ENCODE measurements at regions not wholly inside any gene's neighbourhood (a gene's known extent, or its start where the extent isn't known, plus 50 kb on each side); places are given as distances from the start of the nearest gene placed in this dataset.

GRCh38 chrX:14362721-14363120, 166.6 kb upstream of the GLRA2 start:
- Histone ChIP-seq H3K9me3 (ENCODE audit: insufficient read depth, low read depth, low read length) (no peaks in the 10 kb centered on the region), H3K4me3 (ENCODE audit: low read length, poor library complexity, severe bottlenecking) (no peak overlapping the region), H3K36me3 (ENCODE audit: insufficient read depth, low read length) (no peaks in the 10 kb centered on the region), H3K9ac (ENCODE audit: low read depth, low read length, poor library complexity, severe bottlenecking) (no peak overlapping the region), H3K27me3 (ENCODE audit: insufficient read depth, low read length, poor library complexity, severe bottlenecking) (no peaks in the 10 kb centered on the region), H3K9me2 (replicated peaks; ENCODE audit: low read depth, low read length) (no peaks in the 10 kb centered on the region), H4K20me1 (ENCODE audit: insufficient read depth, low read length, poor library complexity, severe bottlenecking) (no peaks in the 10 kb centered on the region), H3K4me2 (ENCODE audit: low read depth, low read length, poor library complexity, severe bottlenecking) (no peak overlapping the region), H3K79me2 (ENCODE audit: insufficient read depth, low read length) (no peaks in the 10 kb centered on the region), H3F3A (ENCODE audit: low read depth) (no peaks in the 10 kb centered on the region), H2AFZ (ENCODE audit: low read length) (no peak overlapping the region), H3K4me1 (ENCODE audit: insufficient read depth, low read length, poor library complexity, severe bottlenecking) (no peaks in the 10 kb centered on the region)
- TF ChIP-seq CTCF (conservative IDR thresholded peaks at IDR 0.05; ENCODE audit: low read length): no peak
- TF ChIP-seq EZH2phosphoT487 (IDR thresholded peaks at IDR 0.05; ENCODE audit: borderline replicate concordance): no peak

- no peaks in the 10 kb centered on the region for H3K27me3 ChIP-seq (ENCODE audit: insufficient read depth, low read length, poor library complexity, severe bottlenecking)
- TF ChIP-seq CTCF (conservative IDR thresholded peaks at IDR 0.05; ENCODE audit: low read length) (no peak), EZH2phosphoT487 (IDR thresholded peaks at IDR 0.05; ENCODE audit: borderline replicate concordance) (no peak)
- H2AFZ ChIP-seq (ENCODE audit: low read length): no peak overlapping the region
- no peaks in the 10 kb centered on the region for H3F3A ChIP-seq (ENCODE audit: low read depth)
- no peaks in the 10 kb centered on the region for H3K9me3 ChIP-seq (ENCODE audit: insufficient read depth, low read depth, low read length)
- no peaks in the 10 kb centered on the region for H3K4me1 ChIP-seq (ENCODE audit: insufficient read depth, low read length, poor library complexity, severe bottlenecking)
- H3K4me3 ChIP-seq (ENCODE audit: low read length, poor library complexity, severe bottlenecking): no peak overlapping the region
- no peaks in the 10 kb centered on the region for H3K36me3 ChIP-seq (ENCODE audit: insufficient read depth, low read length)
- H3K9ac ChIP-seq (ENCODE audit: low read depth, low read length, poor library complexity, severe bottlenecking): no peak overlapping the region
- H4K20me1 ChIP-seq (ENCODE audit: insufficient read depth, low read length, poor library complexity, severe bottlenecking): no peaks in the 10 kb centered on the region
- no peak overlapping the region for H3K4me2 ChIP-seq (ENCODE audit: low read depth, low read length, poor library complexity, severe bottlenecking)
- no peaks in the 10 kb centered on the region for H3K79me2 ChIP-seq (ENCODE audit: insufficient read depth, low read length)
- H3K9me2 ChIP-seq (replicated peaks; ENCODE audit: low read depth, low read length): no peaks in the 10 kb centered on the region
These were observed 167.9 kb upstream of the GLRA2 start for GRCh38 chrX:14361435-14361834.

- TF ChIP-seq EZH2phosphoT487 (IDR thresholded peaks at IDR 0.05; ENCODE audit: borderline replicate concordance) (no peak), CTCF (conservative IDR thresholded peaks at IDR 0.05; ENCODE audit: low read length) (no peak)
These were observed 169.6 kb upstream of the GLRA2 start for GRCh38 chrX:14359727-14360126.

More at GRCh38 chrX:14359727-14360126, 169.6 kb upstream of the GLRA2 start:
- H3K9ac ChIP-seq (ENCODE audit: low read depth, low read length, poor library complexity, severe bottlenecking): no peak overlapping the region
- H3K9me2 ChIP-seq (replicated peaks; ENCODE audit: low read depth, low read length): no peaks in the 10 kb centered on the region
- no peaks in the 10 kb centered on the region for H3K4me1 ChIP-seq (ENCODE audit: insufficient read depth, low read length, poor library complexity, severe bottlenecking)
- H3K4me2 ChIP-seq (ENCODE audit: low read depth, low read length, poor library complexity, severe bottlenecking): no peak overlapping the region
- no peaks in the 10 kb centered on the region for H3K79me2 ChIP-seq (ENCODE audit: insufficient read depth, low read length)
- H3K9me3 ChIP-seq (ENCODE audit: insufficient read depth, low read depth, low read length): no peaks in the 10 kb centered on the region
- H3K4me3 ChIP-seq (ENCODE audit: low read length, poor library complexity, severe bottlenecking): no peak overlapping the region
- no peak overlapping the region for H2AFZ ChIP-seq (ENCODE audit: low read length)
- no peaks in the 10 kb centered on the region for H3F3A ChIP-seq (ENCODE audit: low read depth)
- H3K36me3 ChIP-seq (ENCODE audit: insufficient read depth, low read length): no peaks in the 10 kb centered on the region
- no peaks in the 10 kb centered on the region for H3K27me3 ChIP-seq (ENCODE audit: insufficient read depth, low read length, poor library complexity, severe bottlenecking)
- no peaks in the 10 kb centered on the region for H4K20me1 ChIP-seq (ENCODE audit: insufficient read depth, low read length, poor library complexity, severe bottlenecking)

All from Loucy (cell line).